SW480 (cell line): ENCODE measurements at regions not wholly inside any gene's neighbourhood (a gene's known extent, or its start where the extent isn't known, plus 50 kb on each side); places are given as distances from the start of the nearest gene placed in this dataset.

Experiments
- DNase-seq: peaks from one replicate; pipeline ENCODE4 v3.0.0-alpha.2; 2016; ENCODE audit warnings: low spot score

DNA sequence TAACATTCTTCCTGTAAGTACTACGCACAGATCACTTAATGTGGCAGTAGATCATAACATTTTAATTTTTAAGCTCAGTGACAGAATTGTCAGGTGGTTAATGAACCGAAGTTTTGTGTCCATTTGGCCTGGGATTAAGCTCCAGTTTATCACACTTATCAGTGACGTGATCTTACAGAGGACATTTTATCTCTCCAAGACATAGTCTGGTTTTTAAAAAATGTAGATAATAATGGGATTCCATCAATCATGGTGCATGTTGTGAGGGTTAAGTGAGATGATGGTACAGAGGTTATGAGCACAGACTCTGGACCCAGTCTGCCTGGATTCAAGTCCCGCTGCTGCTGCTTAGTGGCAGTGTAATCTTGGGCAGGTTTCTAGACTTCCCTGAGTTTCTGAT lies 66.0 kb upstream of the ZFAND5 start:
- no peak for DNase-seq

DNA sequence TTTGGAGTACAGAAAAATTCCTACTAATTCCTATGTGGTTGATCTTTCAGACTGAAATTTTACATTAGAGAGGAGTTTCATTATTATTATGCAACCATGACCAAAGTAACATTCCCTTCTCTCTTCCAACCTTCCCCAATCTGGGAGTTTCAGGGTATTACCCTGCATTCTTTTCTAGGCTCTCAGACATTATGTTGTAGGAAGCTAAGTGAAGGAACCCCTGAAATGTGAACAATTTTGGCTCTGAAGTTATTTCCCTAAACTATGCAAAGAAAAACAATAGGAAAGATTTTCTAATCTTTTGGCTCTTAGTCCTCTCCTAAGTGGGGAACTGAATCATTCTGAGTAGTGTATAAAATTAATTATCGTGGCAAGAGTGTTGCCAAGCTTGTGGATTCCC lies 63.3 kb upstream of the ZFAND5 start:
- no peak for DNase-seq

DNA sequence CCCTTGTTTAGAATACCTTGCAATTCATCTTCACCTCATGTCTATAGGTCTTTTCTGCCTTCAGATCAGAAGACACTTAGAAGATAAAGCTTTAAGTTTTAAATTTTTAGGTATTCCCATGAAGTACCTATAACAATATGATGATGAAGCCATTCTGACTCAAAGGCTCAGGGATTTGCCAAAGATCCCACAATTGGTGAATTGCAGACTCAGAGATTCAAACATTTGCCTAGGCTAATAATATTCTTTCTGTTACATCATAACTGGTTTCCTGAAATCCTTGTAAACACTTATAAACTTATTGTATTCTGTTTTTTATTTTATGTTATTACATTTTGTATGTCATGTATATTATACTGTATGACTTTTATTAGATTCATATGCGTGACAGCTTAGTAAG lies 62.8 kb upstream of the ZFAND5 start:
- DNase-seq, result no peak

DNA sequence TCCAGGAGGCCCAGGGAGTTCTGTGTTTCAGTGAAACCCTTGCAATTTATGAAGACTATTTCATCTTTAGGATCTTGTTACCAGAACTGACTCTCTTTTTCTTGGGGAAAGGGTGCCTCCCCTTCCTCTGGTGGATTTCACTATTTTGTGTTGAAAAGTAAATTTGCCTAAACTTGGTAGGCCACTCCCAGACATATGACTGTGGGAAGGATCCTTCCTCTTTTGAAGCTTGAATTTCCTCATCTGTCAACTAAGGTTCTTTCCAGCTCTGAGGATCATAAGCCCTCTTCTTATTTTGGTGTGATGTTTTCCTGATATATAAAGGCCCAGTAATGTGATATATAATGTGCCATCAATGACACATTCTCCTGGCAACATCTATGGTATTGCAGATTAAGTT lies 59.1 kb upstream of the ZFAND5 start:
- DNase-seq, result no peak

DNA sequence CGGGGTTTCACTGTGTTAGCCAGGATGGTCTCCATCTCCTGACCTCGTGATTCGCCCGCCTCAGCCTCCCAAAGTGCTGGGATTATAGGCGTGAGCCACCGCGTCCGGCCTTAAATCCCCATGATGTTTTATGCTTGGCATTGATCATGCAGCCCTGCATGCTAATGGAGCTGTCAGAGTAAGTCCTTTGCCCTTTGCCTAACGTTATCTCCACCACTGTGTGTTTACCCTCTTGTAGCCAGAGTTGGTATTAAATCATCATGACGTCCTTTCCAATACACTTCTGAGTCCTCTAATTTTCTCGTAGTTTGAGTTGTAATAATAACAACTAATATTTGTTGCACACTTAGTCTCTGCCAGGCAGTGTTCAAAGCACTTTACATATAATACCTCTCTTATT lies 57.2 kb upstream of the ZFAND5 start:
- no peak for DNase-seq

DNA sequence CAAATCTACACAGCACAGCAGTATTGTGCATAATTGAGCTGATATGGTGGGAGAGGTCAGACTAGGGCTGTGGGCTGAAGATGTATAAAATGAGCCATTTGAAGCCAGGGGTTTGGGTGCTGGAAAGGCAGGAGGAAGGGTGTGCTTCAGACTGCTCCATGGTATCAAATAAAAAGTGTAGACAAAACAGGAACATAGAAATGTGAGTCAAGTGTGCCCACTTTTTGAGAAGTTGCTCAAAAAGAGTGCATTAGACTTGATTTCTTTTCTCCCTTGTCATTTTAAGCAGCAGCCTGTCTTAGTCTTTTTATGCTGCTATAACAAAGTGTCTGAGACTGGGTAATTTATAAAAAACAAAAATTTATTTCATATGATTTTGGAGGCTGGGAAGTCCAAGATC lies 55.8 kb upstream of the ZFAND5 start:
- no peak for DNase-seq

DNA sequence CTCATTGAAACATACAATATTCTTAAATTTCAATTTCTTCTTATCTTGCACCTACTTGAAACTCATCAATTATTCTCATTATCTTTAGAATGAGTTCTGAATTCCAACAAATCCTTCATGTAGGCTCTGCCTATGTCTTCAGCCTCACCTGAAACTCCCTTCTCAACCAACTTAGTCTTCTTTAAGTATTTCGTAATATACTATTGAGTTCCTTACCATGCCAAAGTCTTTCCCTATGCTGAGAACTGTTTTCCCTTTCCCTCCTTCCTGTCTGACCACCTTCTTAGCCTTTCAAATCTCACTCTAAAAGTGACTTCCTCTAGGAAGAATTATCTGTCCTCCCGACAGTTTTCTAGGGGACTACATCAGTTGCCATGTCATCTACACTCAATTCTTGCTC lies 50.9 kb upstream of the ZFAND5 start:
- no peak for DNase-seq

DNA sequence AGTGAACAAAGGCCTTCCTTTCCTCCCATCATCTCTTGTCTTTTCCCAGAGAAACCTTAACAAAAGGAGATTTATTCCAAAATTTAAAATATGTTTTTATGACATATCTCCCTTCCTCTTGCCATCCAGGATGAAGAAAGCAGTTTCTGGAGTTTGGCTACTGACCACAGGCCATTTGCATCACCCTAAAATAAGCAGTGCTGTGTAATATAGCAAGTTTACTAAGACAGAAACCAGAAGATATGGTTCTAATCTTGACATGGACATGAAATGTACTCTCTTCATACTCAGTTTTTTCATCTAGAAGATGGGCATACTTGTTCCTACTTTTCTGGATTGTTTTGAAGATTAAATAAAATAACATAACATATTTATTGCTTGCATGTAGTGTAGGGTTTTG lies 50.2 kb upstream of the ZFAND5 start:
- DNase-seq, result no peak
